HEK293 (cell line): ENCODE measurements at regions not wholly inside any gene's neighbourhood (a gene's known extent, or its start where the extent isn't known, plus 50 kb on each side); places are given as distances from the start of the nearest gene placed in this dataset.

Experiments
- CTCF ChIA-PET: fragments of 350-600 bp; formaldehyde crosslinking; extraction: SDS; loops from one replicate; lab custom pipeline; 2021; ENCODE audit warnings: antibody characterized with exemption; lab: Yijun Ruan, JAX
- POLR2A ChIA-PET: fragments of 300-600 bp; formaldehyde crosslinking; extraction: SDS; loops from one replicate; lab custom pipeline; 2020; ENCODE audit warnings: antibody characterized with exemption, inconsistent platforms; lab: Yijun Ruan, JAX
- H3K27ac ChIP-seq: fragments of 200-500 bp; sonication (Bioruptor generic); 2 replicates; pipeline ENCODE4 v1.5.1; 2014; ENCODE audit warnings: low read depth, low read length, control low read depth, inconsistent platforms; ENCODE audit errors: extremely low read depth
- H3K36me3 ChIP-seq, 2 experiments: fragments of 200-500 bp in 1 of 2; sonication (Bioruptor generic) in 1 of 2; 1 replicate in 1 of 2; 2 replicates in 1 of 2; pipeline ENCODE4 v1.5.1; 2014 to 2017; ENCODE audit warnings: inconsistent platforms in 2 of 2, low read length in 2 of 2; ENCODE audit not compliant: control insufficient read depth in 2 of 2, insufficient read depth in 1 of 2
- H3K4me1 ChIP-seq: fragments of 200-500 bp; sonication (Bioruptor generic); 2 replicates; pipeline ENCODE4 v1.5.1; 2014; ENCODE audit warnings: mild to moderate bottlenecking, low read length, inconsistent platforms; ENCODE audit not compliant: control insufficient read depth, insufficient read depth
- H3K4me3 ChIP-seq: 2 replicates; pipeline ENCODE4 v1.5.1; 2011; ENCODE audit warnings: low read depth, mild to moderate bottlenecking, control low read depth, low read length, moderate library complexity
- H3K9me3 ChIP-seq: fragments of 200-500 bp; sonication (Bioruptor generic); 2 replicates; pipeline ENCODE4 v1.5.1; 2014; ENCODE audit warnings: low read depth, low read length, inconsistent platforms; ENCODE audit not compliant: control insufficient read depth, insufficient read depth
- HIC1 ChIP-seq: fragments of 450-650 bp; formaldehyde crosslinking; IDR thresholded peaks from 2 replicates; pipeline ENCODE4 v1.5.1; 2016; ENCODE audit warnings: missing biosample characterization, missing genetic modification characterization
- KLF7 ChIP-seq: fragments of 450-650 bp; formaldehyde crosslinking; IDR thresholded peaks from 2 replicates; pipeline ENCODE4 v1.5.1; 2016; ENCODE audit warnings: missing biosample characterization, missing genetic modification characterization, borderline replicate concordance
- KLF8 ChIP-seq: fragments of 450-650 bp; formaldehyde crosslinking; IDR thresholded peaks from 2 replicates; pipeline ENCODE4 v1.5.1; 2016; ENCODE audit warnings: missing biosample characterization, missing genetic modification characterization
- SP3 ChIP-seq: fragments of 450-650 bp; formaldehyde crosslinking; IDR thresholded peaks from 2 replicates; pipeline ENCODE4 v1.5.1; 2016; ENCODE audit warnings: missing biosample characterization, missing genetic modification characterization
- ZNF138 ChIP-seq: fragments of 450-650 bp; formaldehyde crosslinking; IDR thresholded peaks from 2 replicates; pipeline ENCODE4 v1.5.1; 2016; ENCODE audit warnings: missing biosample characterization, missing genetic modification characterization, borderline replicate concordance
- ZNF174 ChIP-seq: fragments of 450-650 bp; formaldehyde crosslinking; IDR thresholded peaks from 2 replicates; pipeline ENCODE4 v1.5.0; 2017; ENCODE audit warnings: missing biosample characterization, mild to moderate bottlenecking, missing genetic modification characterization
- ZNF2 ChIP-seq: fragments of 450-650 bp; formaldehyde crosslinking; IDR thresholded peaks from 2 replicates; pipeline ENCODE4 v1.5.1; 2016; ENCODE audit warnings: missing biosample characterization, missing genetic modification characterization
- ZNF211 ChIP-seq: fragments of 450-650 bp; formaldehyde crosslinking; IDR thresholded peaks from 2 replicates; pipeline ENCODE4 v1.5.1; 2016; ENCODE audit warnings: low read depth, missing biosample characterization, missing genetic modification characterization
- ZNF292 ChIP-seq: fragments of 450-650 bp; formaldehyde crosslinking; IDR thresholded peaks from 2 replicates; pipeline ENCODE4 v1.5.1; 2016; ENCODE audit warnings: low read depth, missing biosample characterization, missing genetic modification characterization, borderline replicate concordance
- ZNF335 ChIP-seq: fragments of 450-650 bp; formaldehyde crosslinking; conservative IDR thresholded peaks from 2 replicates; pipeline ENCODE4 v1.5.1; 2016; ENCODE audit warnings: missing biosample characterization, missing genetic modification characterization
- ZNF354C ChIP-seq: fragments of 450-650 bp; formaldehyde crosslinking; IDR thresholded peaks from 2 replicates; pipeline ENCODE4 v1.5.1; 2016; ENCODE audit warnings: missing biosample characterization, missing genetic modification characterization, low read depth, borderline replicate concordance
- ZNF449 ChIP-seq: fragments of 450-650 bp; formaldehyde crosslinking; IDR thresholded peaks from 2 replicates; pipeline ENCODE4 v1.5.1; 2017; ENCODE audit warnings: missing biosample characterization, mild to moderate bottlenecking, missing genetic modification characterization, moderate library complexity
- ZNF510 ChIP-seq: fragments of 450-650 bp; formaldehyde crosslinking; IDR thresholded peaks from 2 replicates; pipeline ENCODE4 v1.5.1; 2018; ENCODE audit warnings: mild to moderate bottlenecking, missing genetic modification characterization, missing biosample characterization; ENCODE audit not compliant: insufficient replicate concordance
- ZNF624 ChIP-seq: fragments of 450-650 bp; formaldehyde crosslinking; IDR thresholded peaks from 2 replicates; pipeline ENCODE4 v1.5.1; 2017; ENCODE audit warnings: missing biosample characterization, missing genetic modification characterization
- ZNF639 ChIP-seq: fragments of 450-650 bp; formaldehyde crosslinking; IDR thresholded peaks from 2 replicates; pipeline ENCODE4 v1.5.1; 2016; ENCODE audit warnings: missing biosample characterization, missing genetic modification characterization
- ZNF792 ChIP-seq: fragments of 450-650 bp; formaldehyde crosslinking; IDR thresholded peaks from 2 replicates; pipeline ENCODE4 v1.5.1; 2016; ENCODE audit warnings: missing biosample characterization, missing genetic modification characterization

- CTCF ChIA-PET: no interaction called here
- POLR2A ChIA-PET: no interaction called here
- H3K36me3 ChIP-seq: no peaks in the 10 kb centered on the region
- H3K4me3 ChIP-seq: no peak overlapping the region
- TF ChIP-seq ZNF449 (tag by site-specific recombination) (no peak), ZNF510 (tag by site-specific recombination) (no peak), KLF7 (no peak), ZNF292 (tag by site-specific recombination) (no peak), ZNF174 (tag by site-specific recombination) (no peak), KLF8 (tag by site-specific recombination) (no peak), ZNF639 (no peak), ZNF792 (tag by site-specific recombination) (no peak)
- TF ChIP-seq, all 188 proteins: peak for 0
- H3K27ac ChIP-seq: no peak overlapping the region
- H3K9me3 ChIP-seq: no peaks in the 10 kb centered on the region
- H3K4me1 ChIP-seq: no peaks in the 10 kb centered on the region
Measured at GRCh38 chr5:117058740-117059139, 484.1 kb upstream of the SEMA6A start.

- Histone ChIP-seq H3K4me3 (no peak overlapping the region), H3K4me1 (no peaks in the 10 kb centered on the region), H3K27ac (no peak overlapping the region), H3K9me3 (no peaks in the 10 kb centered on the region), H3K36me3 (no peaks in the 10 kb centered on the region)
- ChIA-PET POLR2A (no interaction called here), CTCF (no interaction called here)
- no peak for TF ChIP-seq ZNF624
- no peak for TF ChIP-seq ZNF211 (tag by site-specific recombination)
- no peak for TF ChIP-seq HIC1 (tag by site-specific recombination)
Measured at GRCh38 chr5:117055517-117055916, 480.9 kb upstream of the SEMA6A start.

- TF ChIP-seq ZNF624 (no peak), ZNF335 (tag by site-specific recombination) (no peak), ZNF354C (tag by site-specific recombination) (no peak), SP3 (tag by site-specific recombination) (no peak), ZNF2 (tag by site-specific recombination) (no peak), ZNF138 (tag by site-specific recombination) (no peak)
- CTCF ChIA-PET: no interaction called here
- H3K4me3 ChIP-seq: no peak overlapping the region
- no peaks in the 10 kb centered on the region for H3K4me1 ChIP-seq
- H3K36me3 ChIP-seq: no peaks in the 10 kb centered on the region
- no peaks in the 10 kb centered on the region for H3K9me3 ChIP-seq
- no peak overlapping the region for H3K27ac ChIP-seq
- POLR2A ChIA-PET: no interaction called here
Measured at GRCh38 chr5:117054911-117055310, 480.3 kb upstream of the SEMA6A start.
